ENCODE measurements at regions not wholly inside any gene's neighbourhood (a gene's known extent, or its start where the extent isn't known, plus 50 kb on each side); places are given as distances from the start of the nearest gene placed in this dataset.

DNA sequence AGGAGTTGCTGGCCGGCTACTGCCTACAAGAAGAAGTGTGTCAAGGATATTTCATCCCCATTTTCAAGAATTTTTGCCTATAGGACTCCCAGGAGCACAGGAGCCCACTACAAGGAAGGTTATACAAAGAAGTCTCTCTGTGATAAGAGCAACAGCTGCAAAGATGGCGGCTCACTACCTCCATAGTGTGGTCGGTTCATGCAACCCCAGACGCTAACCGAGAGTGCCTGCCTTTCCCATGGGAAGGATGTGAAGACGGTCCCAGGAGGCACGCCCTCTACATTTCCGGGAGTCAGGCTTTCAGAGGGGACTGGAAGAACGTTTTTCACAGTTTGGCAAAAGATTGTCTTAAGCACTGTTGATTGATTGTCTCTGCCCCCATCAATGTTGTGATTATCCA is 816.3 kb downstream of the QKI start:
- TF ChIP-seq CEBPB (IDR thresholded peaks at IDR 0.05; ENCODE audit: low read depth) (no peak), POLR2A (IDR thresholded peaks at IDR 0.05; ENCODE audit: borderline replicate concordance, extremely low read depth, insufficient read depth, insufficient read length) (no peak), ZFX (IDR thresholded peaks at IDR 0.05) (no peak), EZH2 (IDR thresholded peaks at IDR 0.05) (no peak), RAD21 (IDR thresholded peaks at IDR 0.05; ENCODE audit: low read depth) (no peak), EZH2phosphoT487 (IDR thresholded peaks at IDR 0.05; ENCODE audit: borderline replicate concordance) (no peak), MAX (IDR thresholded peaks at IDR 0.05) (no peak), EGR1 (IDR thresholded peaks at IDR 0.05; ENCODE audit: low read depth) (no peak), POLR2AphosphoS5 (IDR thresholded peaks at IDR 0.05; ENCODE audit: low read depth, low read length) (no peak), YY1 (IDR thresholded peaks at IDR 0.05; ENCODE audit: extremely low read depth, insufficient replicate concordance, low read depth, low read length) (no peak), ZBTB33 (IDR thresholded peaks at IDR 0.05; ENCODE audit: extremely low read depth, insufficient replicate concordance, low read length) (no peak), JUND (IDR thresholded peaks at IDR 0.05) (no peak)
- TF ChIP-seq, protein P1, sequence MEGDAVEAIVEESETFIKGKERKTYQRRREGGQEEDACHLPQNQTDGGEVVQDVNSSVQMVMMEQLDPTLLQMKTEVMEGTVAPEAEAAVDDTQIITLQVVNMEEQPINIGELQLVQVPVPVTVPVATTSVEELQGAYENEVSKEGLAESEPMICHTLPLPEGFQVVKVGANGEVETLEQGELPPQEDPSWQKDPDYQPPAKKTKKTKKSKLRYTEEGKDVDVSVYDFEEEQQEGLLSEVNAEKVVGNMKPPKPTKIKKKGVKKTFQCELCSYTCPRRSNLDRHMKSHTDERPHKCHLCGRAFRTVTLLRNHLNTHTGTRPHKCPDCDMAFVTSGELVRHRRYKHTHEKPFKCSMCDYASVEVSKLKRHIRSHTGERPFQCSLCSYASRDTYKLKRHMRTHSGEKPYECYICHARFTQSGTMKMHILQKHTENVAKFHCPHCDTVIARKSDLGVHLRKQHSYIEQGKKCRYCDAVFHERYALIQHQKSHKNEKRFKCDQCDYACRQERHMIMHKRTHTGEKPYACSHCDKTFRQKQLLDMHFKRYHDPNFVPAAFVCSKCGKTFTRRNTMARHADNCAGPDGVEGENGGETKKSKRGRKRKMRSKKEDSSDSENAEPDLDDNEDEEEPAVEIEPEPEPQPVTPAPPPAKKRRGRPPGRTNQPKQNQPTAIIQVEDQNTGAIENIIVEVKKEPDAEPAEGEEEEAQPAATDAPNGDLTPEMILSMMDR (IDR thresholded peaks at IDR 0.05 in 2 of 3, conservative IDR thresholded peaks at IDR 0.05 in 1 of 3; ENCODE audit: borderline replicate concordance in 1 of 3, insufficient read depth in 1 of 3, low read depth in 2 of 3, low read length in 2 of 3): no peak
